ENCODE measurements at regions not wholly inside any gene's neighbourhood (a gene's known extent, or its start where the extent isn't known, plus 50 kb on each side); places are given as distances from the start of the nearest gene placed in this dataset.

- Histone ChIP-seq H3K4me3 (ENCODE audit: low read depth in 1 of 5, low read length in 5 of 5) (no peak overlapping the region), H3K36me3 (ENCODE audit: control insufficient read depth in 5 of 5, insufficient read depth in 5 of 5, low read length in 5 of 5) (no peaks in the 10 kb centered on the region), H3K9ac (ENCODE audit: low read length in 5 of 5) (no peak overlapping the region), H3K4me1 (ENCODE audit: control insufficient read depth in 5 of 5, insufficient read depth in 5 of 5, low read length in 5 of 5) (peaks cover 0 to 20% (median 2%) of the 10 kb centered on the region in 5 donors), H3K27ac (ENCODE audit: low read depth, low read length) (no peak overlapping the region), H3K27me3 (ENCODE audit: control insufficient read depth in 5 of 5, insufficient read depth in 4 of 5, low read length in 5 of 5) (peaks cover 3 to 30% (median 12%) of the 10 kb centered on the region in 5 donors), H3K9me3 (ENCODE audit: control insufficient read depth in 5 of 5, low read length in 5 of 5) (no peaks in the 10 kb centered on the region)
Measured at GRCh38 chr6:169841907-169842606, 90.6 kb downstream of the ERMARD start.

- H3K36me3 ChIP-seq (ENCODE audit: control insufficient read depth in 5 of 5, insufficient read depth in 5 of 5, low read length in 5 of 5): no peaks in the 10 kb centered on the region
- H3K9me3 ChIP-seq (ENCODE audit: control insufficient read depth in 5 of 5, low read length in 5 of 5): no peaks in the 10 kb centered on the region
- no peak overlapping the region for H3K4me3 ChIP-seq (ENCODE audit: low read depth in 1 of 5, low read length in 5 of 5)
- H3K9ac ChIP-seq (ENCODE audit: low read length in 5 of 5): no peak overlapping the region
- H3K4me1 ChIP-seq (ENCODE audit: control insufficient read depth in 5 of 5, insufficient read depth in 5 of 5, low read length in 5 of 5): peaks cover 0 to 17% (median 0%) of the 10 kb centered on the region in 5 donors
- peaks cover 3 to 29% (median 12%) of the 10 kb centered on the region in 5 donors for H3K27me3 ChIP-seq (ENCODE audit: control insufficient read depth in 5 of 5, insufficient read depth in 4 of 5, low read length in 5 of 5)
- H3K27ac ChIP-seq (ENCODE audit: low read depth, low read length): no peak overlapping the region
Measured at GRCh38 chr6:169841251-169841650, 89.8 kb downstream of the ERMARD start.

GRCh38 chr6:169839898-169840631 is 88.6 kb downstream of the ERMARD start:
- Histone ChIP-seq H3K9ac (ENCODE audit: low read length in 5 of 5) (no peak overlapping the region), H3K27ac (ENCODE audit: low read depth, low read length) (no peak overlapping the region), H3K9me3 (ENCODE audit: control insufficient read depth in 5 of 5, low read length in 5 of 5) (no peaks in the 10 kb centered on the region), H3K27me3 (ENCODE audit: control insufficient read depth in 5 of 5, insufficient read depth in 4 of 5, low read length in 5 of 5) (peaks cover 3 to 22% (median 11%) of the 10 kb centered on the region in 5 donors), H3K4me3 (ENCODE audit: low read depth in 1 of 5, low read length in 5 of 5) (no peak overlapping the region), H3K36me3 (ENCODE audit: control insufficient read depth in 5 of 5, insufficient read depth in 5 of 5, low read length in 5 of 5) (no peaks in the 10 kb centered on the region), H3K4me1 (ENCODE audit: control insufficient read depth in 5 of 5, insufficient read depth in 5 of 5, low read length in 5 of 5) (peaks cover 0 to 17% (median 0%) of the 10 kb centered on the region in 5 donors)

- H3K27me3 ChIP-seq (ENCODE audit: control insufficient read depth in 5 of 5, insufficient read depth in 4 of 5, low read length in 5 of 5): peaks cover 3 to 16% (median 11%) of the 10 kb centered on the region in 5 donors
- H3K36me3 ChIP-seq (ENCODE audit: control insufficient read depth in 5 of 5, insufficient read depth in 5 of 5, low read length in 5 of 5): no peaks in the 10 kb centered on the region
- H3K4me1 ChIP-seq (ENCODE audit: control insufficient read depth in 5 of 5, insufficient read depth in 5 of 5, low read length in 5 of 5): peaks cover 0 to 17% (median 0%) of the 10 kb centered on the region in 5 donors
- no peaks in the 10 kb centered on the region for H3K9me3 ChIP-seq (ENCODE audit: control insufficient read depth in 5 of 5, low read length in 5 of 5)
- no peak overlapping the region for H3K27ac ChIP-seq (ENCODE audit: low read depth, low read length)
- H3K4me3 ChIP-seq (ENCODE audit: low read depth in 1 of 5, low read length in 5 of 5): no peak overlapping the region
- no peak overlapping the region for H3K9ac ChIP-seq (ENCODE audit: low read length in 5 of 5)
Measured at GRCh38 chr6:169839493-169839892, 88.1 kb downstream of the ERMARD start.

GRCh38 chr6:169839029-169839481 is 87.6 kb downstream of the ERMARD start:
- Histone ChIP-seq H3K9me3 (ENCODE audit: control insufficient read depth in 5 of 5, low read length in 5 of 5) (no peaks in the 10 kb centered on the region), H3K36me3 (ENCODE audit: control insufficient read depth in 5 of 5, insufficient read depth in 5 of 5, low read length in 5 of 5) (no peaks in the 10 kb centered on the region), H3K27me3 (ENCODE audit: control insufficient read depth in 5 of 5, insufficient read depth in 4 of 5, low read length in 5 of 5) (peaks cover 3 to 16% (median 11%) of the 10 kb centered on the region in 5 donors), H3K27ac (ENCODE audit: low read depth, low read length) (no peak overlapping the region), H3K4me3 (ENCODE audit: low read depth in 1 of 5, low read length in 5 of 5) (no peak overlapping the region), H3K9ac (ENCODE audit: low read length in 5 of 5) (no peak overlapping the region), H3K4me1 (ENCODE audit: control insufficient read depth in 5 of 5, insufficient read depth in 5 of 5, low read length in 5 of 5) (peaks cover 0 to 17% (median 0%) of the 10 kb centered on the region in 5 donors)

- peaks cover 0 to 17% (median 0%) of the 10 kb centered on the region in 5 donors for H3K4me1 ChIP-seq (ENCODE audit: control insufficient read depth in 5 of 5, insufficient read depth in 5 of 5, low read length in 5 of 5)
Measured at GRCh38 chr6:169838346-169839028, 87.1 kb downstream of the ERMARD start.

GRCh38 chr6:169837529-169838250 is 86.3 kb downstream of the ERMARD start:
- Histone ChIP-seq H3K27me3 (ENCODE audit: control insufficient read depth in 5 of 5, insufficient read depth in 4 of 5, low read length in 5 of 5) (peaks cover 0 to 15% (median 9%) of the 10 kb centered on the region in 5 donors), H3K9me3 (ENCODE audit: control insufficient read depth in 5 of 5, low read length in 5 of 5) (no peaks in the 10 kb centered on the region), H3K4me3 (ENCODE audit: low read depth in 1 of 5, low read length in 5 of 5) (no peak overlapping the region), H3K9ac (ENCODE audit: low read length in 5 of 5) (no peak overlapping the region), H3K27ac (ENCODE audit: low read depth, low read length) (no peak overlapping the region), H3K4me1 (ENCODE audit: control insufficient read depth in 5 of 5, insufficient read depth in 5 of 5, low read length in 5 of 5) (peaks cover 0 to 21% (median 0%) of the 10 kb centered on the region in 5 donors), H3K36me3 (ENCODE audit: control insufficient read depth in 5 of 5, insufficient read depth in 5 of 5, low read length in 5 of 5) (no peaks in the 10 kb centered on the region)

More at GRCh38 chr6:169838346-169839028, 87.1 kb downstream of the ERMARD start:
- Histone ChIP-seq H3K4me3 (ENCODE audit: low read depth in 1 of 5, low read length in 5 of 5) (no peak overlapping the region), H3K27ac (ENCODE audit: low read depth, low read length) (no peak overlapping the region), H3K9me3 (ENCODE audit: control insufficient read depth in 5 of 5, low read length in 5 of 5) (no peaks in the 10 kb centered on the region), H3K36me3 (ENCODE audit: control insufficient read depth in 5 of 5, insufficient read depth in 5 of 5, low read length in 5 of 5) (no peaks in the 10 kb centered on the region), H3K9ac (ENCODE audit: low read length in 5 of 5) (no peak overlapping the region), H3K27me3 (ENCODE audit: control insufficient read depth in 5 of 5, insufficient read depth in 4 of 5, low read length in 5 of 5) (peaks cover 3 to 17% (median 11%) of the 10 kb centered on the region in 5 donors)

- no peaks in the 10 kb centered on the region for H3K36me3 ChIP-seq (ENCODE audit: control insufficient read depth in 5 of 5, insufficient read depth in 5 of 5, low read length in 5 of 5)
- H3K27me3 ChIP-seq (ENCODE audit: control insufficient read depth in 5 of 5, insufficient read depth in 4 of 5, low read length in 5 of 5): peaks cover 3 to 17% (median 9%) of the 10 kb centered on the region in 5 donors
- H3K9ac ChIP-seq (ENCODE audit: low read length in 5 of 5): no peak overlapping the region
- H3K27ac ChIP-seq (ENCODE audit: low read depth, low read length): no peak overlapping the region
- H3K9me3 ChIP-seq (ENCODE audit: control insufficient read depth in 5 of 5, low read length in 5 of 5): no peaks in the 10 kb centered on the region
- no peak overlapping the region for H3K4me3 ChIP-seq (ENCODE audit: low read depth in 1 of 5, low read length in 5 of 5)
- peaks cover 0 to 29% (median 0%) of the 10 kb centered on the region in 5 donors for H3K4me1 ChIP-seq (ENCODE audit: control insufficient read depth in 5 of 5, insufficient read depth in 5 of 5, low read length in 5 of 5)
Measured at GRCh38 chr6:169833258-169833794, 81.9 kb downstream of the ERMARD start.

- Histone ChIP-seq H3K27ac (ENCODE audit: low read depth, low read length) (no peak overlapping the region), H3K9ac (ENCODE audit: low read length in 5 of 5) (no peak overlapping the region), H3K9me3 (ENCODE audit: control insufficient read depth in 5 of 5, low read length in 5 of 5) (no peaks in the 10 kb centered on the region), H3K4me1 (ENCODE audit: control insufficient read depth in 5 of 5, insufficient read depth in 5 of 5, low read length in 5 of 5) (peaks cover 0 to 20% (median 0%) of the 10 kb centered on the region in 5 donors), H3K4me3 (ENCODE audit: low read depth in 1 of 5, low read length in 5 of 5) (no peak overlapping the region), H3K27me3 (ENCODE audit: control insufficient read depth in 5 of 5, insufficient read depth in 4 of 5, low read length in 5 of 5) (peaks cover 0 to 11% (median 5%) of the 10 kb centered on the region in 5 donors), H3K36me3 (ENCODE audit: control insufficient read depth in 5 of 5, insufficient read depth in 5 of 5, low read length in 5 of 5) (no peaks in the 10 kb centered on the region)
Measured at GRCh38 chr6:169832247-169832948, 81.0 kb downstream of the ERMARD start.
